ENCODE measurements at regions not wholly inside any gene's neighbourhood (a gene's known extent, or its start where the extent isn't known, plus 50 kb on each side); places are given as distances from the start of the nearest gene placed in this dataset.

DNA sequence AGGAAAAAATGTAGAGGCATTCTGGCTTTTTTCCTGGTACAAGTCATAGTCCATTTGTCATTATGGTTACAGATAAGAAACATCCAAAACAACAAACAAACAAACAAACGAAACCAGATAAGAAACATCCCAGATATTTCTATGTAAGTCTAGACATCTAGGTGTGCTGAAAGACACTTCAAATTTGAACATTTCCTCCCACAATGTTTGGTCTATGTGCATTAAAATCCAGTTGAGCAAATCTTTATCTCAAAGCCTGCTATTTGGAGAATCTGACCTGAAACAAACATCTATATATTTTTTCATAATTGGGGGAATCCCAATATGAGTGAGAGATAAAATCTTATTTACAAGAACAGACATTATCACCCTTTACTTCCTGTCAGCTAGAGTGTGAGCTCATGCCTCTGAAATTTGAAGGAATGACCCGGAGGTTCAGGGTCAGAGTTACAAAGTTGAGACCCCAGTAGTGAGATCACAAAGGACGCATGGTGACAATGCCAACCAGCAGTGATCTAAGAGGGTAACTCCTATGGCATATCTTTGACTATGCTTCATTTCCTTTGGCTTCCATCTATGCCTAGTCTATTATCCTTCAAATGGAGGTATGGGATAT lies 182.9 kb upstream of the ATP1B1 start:
- Histone ChIP-seq H2BK120ac (ENCODE audit: insufficient read depth, low read length, poor library complexity) (no peak overlapping the region), H3K79me1 (ENCODE audit: low read length) (peaks cover 2% of the 10 kb centered on the region), H3K18ac (ENCODE audit: low read length) (no peak overlapping the region), H3K4me3 (ENCODE audit: low read depth, low read length) (no peak overlapping the region), H3K79me2 (ENCODE audit: control insufficient read depth, insufficient read depth, low read length, poor library complexity) (no peaks in the 10 kb centered on the region), H2AFZ (ENCODE audit: insufficient read depth, low read length, poor library complexity) (no peak overlapping the region), H3K23ac (ENCODE audit: low read length) (no peak overlapping the region), H3K36me3 (ENCODE audit: control insufficient read depth in 1 of 2, insufficient read depth in 2 of 2, low read length in 2 of 2) (no peaks in the 10 kb centered on the region), H3K9me3 (ENCODE audit: insufficient read depth, low read depth, low read length) (no peaks in the 10 kb centered on the region), H4K8ac (ENCODE audit: low read depth, low read length) (no peak overlapping the region), H2BK5ac (ENCODE audit: low read depth, low read length, poor library complexity) (no peak overlapping the region), H2BK12ac (ENCODE audit: low read length) (no peak overlapping the region), H3K4ac (ENCODE audit: low read depth, low read length) (no peak overlapping the region), H3K27me3 (ENCODE audit: insufficient read depth, low read length) (no peaks in the 10 kb centered on the region), H3K9ac (ENCODE audit: low read length) (no peak overlapping the region), H2AK5ac (ENCODE audit: low read length) (no peak overlapping the region), H3K4me2 (ENCODE audit: low read length) (no peak overlapping the region), H3K14ac (ENCODE audit: low read length) (no peak overlapping the region), H3K27ac (ENCODE audit: low read depth, low read length) (no peak overlapping the region), H4K12ac (ENCODE audit: low read depth, low read length) (no peak overlapping the region), H3K4me1 (ENCODE audit: control insufficient read depth in 1 of 2, insufficient read depth in 2 of 2, low read length in 2 of 2) (peaks cover 2% of the 10 kb centered on the region in 2 experiments), H4K91ac (ENCODE audit: low read depth, low read length) (no peak overlapping the region)
- DNase-seq = peak; percentile 62 to 92
- no CpG with 5 or more reads among the region's 3 CpGs for WGBS (ENCODE audit: extremely low coverage, insufficient coverage, insufficient read length)

DNA sequence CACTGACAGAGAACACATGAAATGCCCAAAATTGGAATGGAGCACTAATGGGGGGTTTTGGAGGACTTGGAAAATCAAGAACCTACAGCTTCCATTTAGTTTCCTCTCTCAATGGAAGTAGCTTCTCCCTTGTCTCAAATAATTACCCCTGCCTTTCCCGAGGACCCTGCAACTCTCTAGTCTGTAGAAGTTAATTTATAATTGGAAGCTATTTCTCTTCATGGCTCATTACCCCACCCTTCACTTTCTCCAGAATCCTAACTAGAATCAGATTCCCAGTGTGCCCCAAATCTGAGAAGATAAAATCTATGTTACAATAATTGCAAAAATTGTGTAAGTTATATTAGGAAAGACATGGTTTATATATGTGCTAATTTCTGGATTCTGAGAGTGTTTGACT lies 181.5 kb upstream of the ATP1B1 start:
- Histone ChIP-seq H3K4me3 (ENCODE audit: low read depth, low read length) (no peak overlapping the region), H2AK5ac (ENCODE audit: low read length) (no peak overlapping the region), H3K18ac (ENCODE audit: low read length) (no peak overlapping the region), H2BK5ac (ENCODE audit: low read depth, low read length, poor library complexity) (no peak overlapping the region), H3K4me2 (ENCODE audit: low read length) (no peak overlapping the region), H3K9me3 (ENCODE audit: insufficient read depth, low read depth, low read length) (no peaks in the 10 kb centered on the region), H3K14ac (ENCODE audit: low read length) (no peak overlapping the region), H4K91ac (ENCODE audit: low read depth, low read length) (no peak overlapping the region), H3K36me3 (ENCODE audit: control insufficient read depth in 1 of 2, insufficient read depth in 2 of 2, low read length in 2 of 2) (no peaks in the 10 kb centered on the region), H3K27ac (ENCODE audit: low read depth, low read length) (no peak overlapping the region), H4K8ac (ENCODE audit: low read depth, low read length) (no peak overlapping the region), H3K27me3 (ENCODE audit: insufficient read depth, low read length) (no peaks in the 10 kb centered on the region), H2BK120ac (ENCODE audit: insufficient read depth, low read length, poor library complexity) (no peak overlapping the region), H4K12ac (ENCODE audit: low read depth, low read length) (no peak overlapping the region), H2BK12ac (ENCODE audit: low read length) (no peak overlapping the region), H2AFZ (ENCODE audit: insufficient read depth, low read length, poor library complexity) (no peak overlapping the region), H3K79me1 (ENCODE audit: low read length) (peaks cover 2% of the 10 kb centered on the region), H3K79me2 (ENCODE audit: control insufficient read depth, insufficient read depth, low read length, poor library complexity) (no peaks in the 10 kb centered on the region), H3K4me1 (ENCODE audit: control insufficient read depth in 1 of 2, insufficient read depth in 2 of 2, low read length in 2 of 2) (peaks cover 2% of the 10 kb centered on the region in 2 experiments), H3K4ac (ENCODE audit: low read depth, low read length) (no peak overlapping the region), H3K9ac (ENCODE audit: low read length) (no peak overlapping the region), H3K23ac (ENCODE audit: low read length) (no peak overlapping the region)
- no CpG with 5 or more reads among the region's 1 CpG for WGBS (ENCODE audit: extremely low coverage, insufficient coverage, insufficient read length)
- DNase-seq = no peak

DNA sequence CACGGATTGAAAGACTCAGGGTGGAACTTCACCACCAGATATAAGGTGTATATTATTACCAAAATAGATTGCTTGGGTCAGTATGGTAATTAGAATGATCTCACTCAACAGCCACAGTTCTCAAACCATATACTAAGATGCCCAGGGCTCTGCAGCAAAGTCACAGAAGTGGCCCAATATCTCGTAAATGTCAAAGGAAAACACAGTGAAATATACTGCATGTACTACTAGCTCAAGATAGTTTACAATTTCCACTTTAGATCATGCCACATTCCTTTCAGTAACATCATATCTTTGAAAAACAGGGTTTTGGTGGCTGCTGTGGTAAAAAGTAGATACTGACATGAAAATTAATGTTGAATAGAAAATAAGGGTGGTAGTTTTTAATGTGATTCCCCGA lies 180.3 kb upstream of the ATP1B1 start:
- Histone ChIP-seq H2AFZ (ENCODE audit: insufficient read depth, low read length, poor library complexity) (no peak overlapping the region), H3K79me1 (ENCODE audit: low read length) (peaks cover 2% of the 10 kb centered on the region), H4K8ac (ENCODE audit: low read depth, low read length) (no peak overlapping the region), H3K4ac (ENCODE audit: low read depth, low read length) (no peak overlapping the region), H3K23ac (ENCODE audit: low read length) (no peak overlapping the region), H3K79me2 (ENCODE audit: control insufficient read depth, insufficient read depth, low read length, poor library complexity) (no peaks in the 10 kb centered on the region), H4K12ac (ENCODE audit: low read depth, low read length) (no peak overlapping the region), H3K4me2 (ENCODE audit: low read length) (no peak overlapping the region), H2BK5ac (ENCODE audit: low read depth, low read length, poor library complexity) (no peak overlapping the region), H3K4me1 (ENCODE audit: control insufficient read depth in 1 of 2, insufficient read depth in 2 of 2, low read length in 2 of 2) (peaks cover 2% of the 10 kb centered on the region in 2 experiments), H3K9me3 (ENCODE audit: insufficient read depth, low read depth, low read length) (no peaks in the 10 kb centered on the region), H2BK120ac (ENCODE audit: insufficient read depth, low read length, poor library complexity) (no peak overlapping the region), H3K4me3 (ENCODE audit: low read depth, low read length) (no peak overlapping the region), H3K18ac (ENCODE audit: low read length) (no peak overlapping the region), H2AK5ac (ENCODE audit: low read length) (no peak overlapping the region), H2BK12ac (ENCODE audit: low read length) (no peak overlapping the region), H3K36me3 (ENCODE audit: control insufficient read depth in 1 of 2, insufficient read depth in 2 of 2, low read length in 2 of 2) (no peaks in the 10 kb centered on the region), H4K91ac (ENCODE audit: low read depth, low read length) (no peak overlapping the region), H3K27me3 (ENCODE audit: insufficient read depth, low read length) (no peaks in the 10 kb centered on the region), H3K14ac (ENCODE audit: low read length) (no peak overlapping the region), H3K27ac (ENCODE audit: low read depth, low read length) (no peak overlapping the region), H3K9ac (ENCODE audit: low read length) (no peak overlapping the region)
- WGBS (ENCODE audit: extremely low coverage, insufficient coverage, insufficient read length) = no CpG with 5 or more reads among the region's 3 CpGs
- DNase-seq = no peak

DNA sequence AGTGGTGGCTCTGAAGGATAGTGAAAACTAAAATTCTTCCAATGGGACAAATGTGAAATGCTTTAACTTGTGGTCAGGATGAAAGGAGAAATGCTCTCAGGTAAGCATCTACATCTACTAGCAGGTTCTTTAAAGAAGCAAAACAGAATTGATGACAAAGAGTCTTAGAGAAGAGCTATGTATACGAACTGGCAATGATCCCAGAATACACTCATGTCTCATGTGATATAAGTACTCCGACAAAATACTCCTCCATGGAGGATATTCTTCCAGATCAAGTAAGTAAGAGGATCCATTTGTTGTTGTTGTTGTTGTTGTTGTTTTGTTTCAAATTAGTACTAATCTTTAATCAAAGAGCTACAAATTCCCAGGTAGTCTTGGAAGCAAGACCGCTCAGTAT lies 174.0 kb upstream of the ATP1B1 start:
- H4K12ac ChIP-seq (ENCODE audit: low read depth, low read length) = no peak overlapping the region
- no peak overlapping the region for H4K91ac ChIP-seq (ENCODE audit: low read depth, low read length)
- no peaks in the 10 kb centered on the region for H3K9me3 ChIP-seq (ENCODE audit: insufficient read depth, low read depth, low read length)
- no peak for DNase-seq
- H3K27ac ChIP-seq (ENCODE audit: low read depth, low read length) = no peak overlapping the region
- no peak overlapping the region for H3K9ac ChIP-seq (ENCODE audit: low read length)
- H2BK12ac ChIP-seq (ENCODE audit: low read length) = no peak overlapping the region
- no peak overlapping the region for H3K4me3 ChIP-seq (ENCODE audit: low read depth, low read length)
- no peak overlapping the region for H2BK5ac ChIP-seq (ENCODE audit: low read depth, low read length, poor library complexity)
- WGBS (ENCODE audit: extremely low coverage, insufficient coverage, insufficient read length) = no CpG with 5 or more reads among the region's 3 CpGs
- no peaks in the 10 kb centered on the region for H3K36me3 ChIP-seq (ENCODE audit: control insufficient read depth in 1 of 2, insufficient read depth in 2 of 2, low read length in 2 of 2)
- H3K4me2 ChIP-seq (ENCODE audit: low read length) = no peak overlapping the region
- H2AK5ac ChIP-seq (ENCODE audit: low read length) = no peak overlapping the region
- H2BK120ac ChIP-seq (ENCODE audit: insufficient read depth, low read length, poor library complexity) = no peak overlapping the region
- H4K8ac ChIP-seq (ENCODE audit: low read depth, low read length) = no peak overlapping the region
- no peak overlapping the region for H3K14ac ChIP-seq (ENCODE audit: low read length)
- no peaks in the 10 kb centered on the region for H3K79me1 ChIP-seq (ENCODE audit: low read length)
- no peak overlapping the region for H3K23ac ChIP-seq (ENCODE audit: low read length)
- no peaks in the 10 kb centered on the region for H3K27me3 ChIP-seq (ENCODE audit: insufficient read depth, low read length)
- no peak overlapping the region for H3K4ac ChIP-seq (ENCODE audit: low read depth, low read length)
- H3K79me2 ChIP-seq (ENCODE audit: control insufficient read depth, insufficient read depth, low read length, poor library complexity) = no peaks in the 10 kb centered on the region
- H3K18ac ChIP-seq (ENCODE audit: low read length) = no peak overlapping the region
- H2AFZ ChIP-seq (ENCODE audit: insufficient read depth, low read length, poor library complexity) = no peak overlapping the region
- H3K4me1 ChIP-seq (ENCODE audit: control insufficient read depth in 1 of 2, insufficient read depth in 2 of 2, low read length in 2 of 2) = no peaks in the 10 kb centered on the region
